ENCODE measurements at regions not wholly inside any gene's neighbourhood (a gene's known extent, or its start where the extent isn't known, plus 50 kb on each side); places are given as distances from the start of the nearest gene placed in this dataset.

DNA sequence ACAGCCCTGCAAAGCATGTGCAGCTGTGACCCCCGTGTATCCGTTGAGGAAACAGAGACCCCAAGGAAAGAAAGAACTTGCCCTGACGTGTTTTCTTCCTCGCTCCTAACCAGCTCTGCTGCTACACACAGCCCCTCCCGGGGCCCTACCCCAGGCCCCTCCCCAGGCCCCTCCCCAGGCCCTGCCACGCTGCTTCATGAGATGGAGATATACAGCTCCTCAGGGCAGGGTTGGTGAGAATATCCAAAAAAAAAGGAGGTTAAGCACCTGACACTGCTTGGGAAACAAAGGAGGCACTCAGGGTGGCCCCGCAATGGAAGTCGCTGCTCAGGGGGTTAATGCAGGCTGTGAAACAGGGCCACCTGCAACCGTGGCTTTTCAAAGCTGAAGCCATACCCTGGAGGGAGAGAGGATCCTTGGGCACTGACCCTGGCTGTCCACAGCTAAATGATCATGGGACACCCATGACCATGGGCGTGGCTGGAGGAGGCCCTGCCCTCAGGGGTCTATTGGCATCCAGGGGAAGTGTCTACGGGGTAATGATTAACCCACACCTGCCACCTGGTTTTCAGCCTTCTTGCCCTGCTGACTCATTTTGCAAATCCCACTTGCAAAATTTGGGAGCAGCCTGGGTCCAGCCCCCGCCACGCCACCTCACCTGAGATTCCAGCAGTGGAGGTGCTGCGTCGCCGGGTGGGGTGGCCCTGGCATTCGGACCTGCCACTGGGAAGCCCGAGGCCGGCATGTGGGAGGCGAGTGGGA is 112.1 kb upstream of the ANO1 start:
- H3K9me3 ChIP-seq (replicated peaks) = no peaks in the 10 kb centered on the region
- H3K4me3 ChIP-seq = no peak overlapping the region
- H3K27me3 ChIP-seq = no peaks in the 10 kb centered on the region
- no peaks in the 10 kb centered on the region for H3K36me3 ChIP-seq
- H3K4me1 ChIP-seq = no peaks in the 10 kb centered on the region
- DNase-seq = no peak
- no peak overlapping the region for H3K27ac ChIP-seq

- Histone ChIP-seq H3K4me3 (no peak overlapping the region), H3K36me3 (no peaks in the 10 kb centered on the region), H3K4me1 (no peaks in the 10 kb centered on the region), H3K27me3 (no peaks in the 10 kb centered on the region), H3K9me3 (replicated peaks) (no peaks in the 10 kb centered on the region), H3K27ac (no peak overlapping the region)
- DNase-seq = no peak
These were observed 111.6 kb upstream of the ANO1 start for GRCh38 chr11:69966583-69966835.

DNA sequence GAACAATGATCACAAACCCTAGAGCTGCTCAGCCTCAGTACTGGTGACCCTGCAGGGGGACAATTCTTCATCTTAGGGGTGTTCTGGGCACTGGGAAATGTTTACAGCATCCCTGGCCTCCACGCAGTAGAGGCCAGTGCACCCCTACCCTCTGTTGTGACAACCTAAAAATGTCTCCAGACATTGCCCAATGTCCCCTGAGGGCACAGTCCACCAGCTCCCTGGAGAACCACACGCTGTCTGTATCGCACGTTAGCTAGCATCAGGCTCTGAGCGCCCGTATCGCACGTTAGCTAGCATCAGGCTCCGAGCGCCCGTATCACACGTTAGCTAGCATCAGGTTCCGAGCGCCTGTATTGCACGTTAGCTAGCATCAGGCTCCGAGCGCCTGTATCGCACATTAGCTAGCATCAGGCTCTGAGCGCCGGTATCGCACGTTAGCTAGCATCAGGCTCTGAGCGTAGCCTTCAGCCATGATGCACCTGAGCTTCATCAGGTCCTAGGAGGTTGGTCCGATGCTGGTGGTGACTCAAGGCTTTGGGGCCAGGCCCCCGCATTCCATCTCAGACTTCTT is 111.1 kb upstream of the ANO1 start:
- H3K9me3 ChIP-seq (replicated peaks) = no peaks in the 10 kb centered on the region
- no peaks in the 10 kb centered on the region for H3K4me1 ChIP-seq
- no peaks in the 10 kb centered on the region for H3K27me3 ChIP-seq
- DNase-seq = no peak
- no peaks in the 10 kb centered on the region for H3K36me3 ChIP-seq
- H3K27ac ChIP-seq = no peak overlapping the region
- H3K4me3 ChIP-seq = no peak overlapping the region

DNA sequence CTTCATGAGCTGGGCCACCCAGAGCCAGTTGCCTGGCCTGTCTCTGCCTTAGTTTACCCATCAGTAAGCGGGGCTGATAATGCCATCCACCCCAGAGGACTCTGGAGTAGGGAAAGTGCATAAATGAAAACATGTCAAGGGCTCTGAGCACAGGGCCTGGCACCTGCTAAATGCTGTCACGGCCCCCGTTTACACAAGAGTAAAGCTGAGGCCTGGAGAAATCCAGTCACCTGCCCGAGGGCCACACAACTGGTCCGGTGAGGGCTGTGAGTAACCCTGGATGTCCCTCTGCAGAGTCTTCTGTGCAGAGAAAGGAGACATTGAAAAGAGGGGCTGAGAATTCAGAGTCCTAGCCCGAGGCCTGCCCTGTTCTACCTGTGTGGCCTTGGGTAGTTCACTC is 110.6 kb upstream of the ANO1 start:
- H3K9me3 ChIP-seq (replicated peaks) = no peaks in the 10 kb centered on the region
- no peaks in the 10 kb centered on the region for H3K27me3 ChIP-seq
- H3K36me3 ChIP-seq = no peaks in the 10 kb centered on the region
- no peak overlapping the region for H3K27ac ChIP-seq
- H3K4me3 ChIP-seq = no peak overlapping the region
- H3K4me1 ChIP-seq = no peaks in the 10 kb centered on the region
- DNase-seq = no peak

- Histone ChIP-seq H3K9me3 (replicated peaks) (no peaks in the 10 kb centered on the region), H3K4me3 (no peak overlapping the region), H3K4me1 (no peaks in the 10 kb centered on the region), H3K36me3 (no peaks in the 10 kb centered on the region), H3K27me3 (no peaks in the 10 kb centered on the region), H3K27ac (no peak overlapping the region)
- DNase-seq = no peak
These were observed 109.4 kb upstream of the ANO1 start for GRCh38 chr11:69968396-69969347.

DNA sequence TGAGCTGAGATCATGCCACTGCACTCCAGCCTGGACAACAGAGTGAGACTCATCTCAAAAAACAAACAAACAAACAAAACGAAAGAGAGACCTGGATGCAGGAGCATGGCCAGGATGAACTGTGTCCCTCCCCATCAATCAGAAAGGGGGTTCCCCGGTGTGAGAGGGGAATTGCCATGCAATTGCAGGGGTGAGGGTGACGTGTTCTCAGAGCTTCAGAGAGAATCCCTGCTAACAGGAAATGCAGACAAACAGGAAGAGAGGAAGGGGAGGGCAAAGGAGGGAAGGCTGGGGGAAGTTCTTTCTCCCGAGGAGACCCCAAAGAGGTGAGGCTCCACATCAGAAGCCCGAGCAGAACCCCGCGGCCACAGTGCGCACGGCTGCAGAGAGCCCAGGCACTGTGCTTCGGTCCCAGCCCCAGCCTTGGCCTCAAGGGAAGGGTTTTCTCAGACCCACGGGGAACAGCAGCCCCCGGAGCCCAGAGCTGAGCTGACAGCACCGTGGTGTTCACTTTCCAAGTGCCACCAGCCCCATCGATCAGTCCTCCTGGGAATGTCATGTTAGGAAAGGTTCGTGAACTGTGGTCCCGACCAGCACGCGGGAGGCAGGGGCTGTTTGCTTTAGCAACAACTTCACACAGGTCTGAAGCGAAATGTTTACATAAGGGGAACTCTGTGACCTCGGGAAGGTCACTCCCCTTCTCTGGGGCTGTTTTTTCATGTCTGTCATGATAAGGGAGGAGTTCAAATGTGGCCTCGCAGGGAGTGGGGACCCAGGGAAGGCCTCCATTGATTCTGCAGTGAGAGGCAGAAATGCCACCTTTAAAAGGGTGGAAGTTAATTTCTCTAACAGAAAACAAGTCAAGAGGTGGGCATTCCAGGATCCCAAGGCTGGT is 108.0 kb upstream of the ANO1 start:
- no peak for DNase-seq
- H3K27me3 ChIP-seq = no peaks in the 10 kb centered on the region
- H3K36me3 ChIP-seq = no peaks in the 10 kb centered on the region
- no peak overlapping the region for H3K4me3 ChIP-seq
- no peaks in the 10 kb centered on the region for H3K9me3 ChIP-seq (replicated peaks)
- H3K4me1 ChIP-seq = no peaks in the 10 kb centered on the region
- H3K27ac ChIP-seq = no peak overlapping the region

DNA sequence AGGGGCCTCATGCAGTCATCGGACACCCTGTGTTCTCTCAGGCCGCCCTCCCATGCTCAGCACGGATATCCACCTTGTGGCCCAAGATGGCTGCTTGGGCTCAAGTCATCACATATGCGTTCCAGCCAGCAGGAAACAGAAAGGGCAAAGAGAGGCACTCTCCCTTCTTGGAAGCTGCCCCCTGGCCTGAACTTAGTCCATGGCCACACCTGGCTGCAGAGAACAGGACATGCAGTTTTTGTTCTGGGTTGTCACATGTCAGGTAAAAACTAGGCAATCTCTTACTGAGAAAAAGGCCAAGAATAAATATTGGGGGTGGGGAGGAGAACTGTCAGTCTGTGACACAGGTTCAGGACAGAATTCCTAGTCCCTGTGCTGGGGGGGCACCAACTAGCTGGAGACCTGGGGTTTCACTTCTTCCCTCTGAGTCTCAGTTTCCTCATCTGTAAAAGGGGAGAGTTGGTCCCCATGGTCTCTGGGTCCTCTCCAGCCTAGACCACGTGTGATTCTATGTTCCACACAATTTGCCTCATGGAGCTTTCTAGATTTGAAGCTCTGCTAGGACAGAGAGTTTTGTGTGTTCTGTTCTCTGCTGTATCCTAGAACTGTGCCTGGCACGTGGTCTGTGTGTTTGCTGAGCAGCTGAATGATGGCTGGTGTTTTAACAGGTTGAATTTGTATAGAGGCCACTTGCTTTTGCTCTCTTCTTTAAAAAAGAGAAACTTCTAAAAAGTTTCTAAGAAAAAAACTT is 107.2 kb upstream of the ANO1 start:
- H3K36me3 ChIP-seq = no peaks in the 10 kb centered on the region
- H3K27me3 ChIP-seq = no peaks in the 10 kb centered on the region
- DNase-seq = no peak
- H3K9me3 ChIP-seq (replicated peaks) = no peaks in the 10 kb centered on the region
- no peak overlapping the region for H3K4me3 ChIP-seq
- H3K27ac ChIP-seq = no peak overlapping the region
- no peaks in the 10 kb centered on the region for H3K4me1 ChIP-seq

DNA sequence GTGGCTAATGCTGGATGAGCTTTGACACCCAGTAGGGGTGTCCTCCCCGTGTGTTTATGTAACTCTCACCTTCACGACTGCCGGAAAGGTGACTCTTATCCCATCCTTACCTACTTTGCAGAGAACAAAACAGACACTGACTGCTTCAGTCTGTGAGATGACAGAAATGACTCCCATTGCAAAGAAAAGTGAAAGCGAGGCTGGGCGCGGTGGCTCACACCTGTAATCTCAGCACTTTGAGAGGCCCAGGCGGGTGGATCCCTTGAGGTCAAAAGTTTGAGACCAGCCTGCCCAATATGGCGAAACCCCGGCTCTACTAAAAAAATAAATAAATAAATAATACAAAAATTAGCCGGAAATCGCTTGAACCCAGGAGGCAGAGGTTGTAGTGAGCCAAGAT is 106.4 kb upstream of the ANO1 start:
- H3K36me3 ChIP-seq = no peaks in the 10 kb centered on the region
- H3K9me3 ChIP-seq (replicated peaks) = no peaks in the 10 kb centered on the region
- no peak overlapping the region for H3K4me3 ChIP-seq
- H3K27ac ChIP-seq = no peak overlapping the region
- no peaks in the 10 kb centered on the region for H3K4me1 ChIP-seq
- H3K27me3 ChIP-seq = no peaks in the 10 kb centered on the region
- no peak for DNase-seq

- H3K36me3 ChIP-seq = no peaks in the 10 kb centered on the region
- no peak overlapping the region for H3K27ac ChIP-seq
- no peaks in the 10 kb centered on the region for H3K27me3 ChIP-seq
- no peaks in the 10 kb centered on the region for H3K9me3 ChIP-seq (replicated peaks)
- H3K4me3 ChIP-seq = no peak overlapping the region
- no peaks in the 10 kb centered on the region for H3K4me1 ChIP-seq
- no peak for DNase-seq
These were observed 105.7 kb upstream of the ANO1 start for GRCh38 chr11:69972351-69972802.

- H3K27ac ChIP-seq = no peak overlapping the region
- H3K4me3 ChIP-seq = no peak overlapping the region
- H3K4me1 ChIP-seq = no peaks in the 10 kb centered on the region
- no peaks in the 10 kb centered on the region for H3K9me3 ChIP-seq (replicated peaks)
- DNase-seq = no peak
- no peaks in the 10 kb centered on the region for H3K36me3 ChIP-seq
- no peaks in the 10 kb centered on the region; the same call in 1 of the 2 replicates for H3K27me3 ChIP-seq
These were observed 103.6 kb upstream of the ANO1 start for GRCh38 chr11:69974528-69974927.

- DNase-seq = no peak
- no peak overlapping the region for H3K27ac ChIP-seq
- H3K36me3 ChIP-seq = no peaks in the 10 kb centered on the region
- H3K4me3 ChIP-seq = no peak overlapping the region
- H3K9me3 ChIP-seq (replicated peaks) = no peaks in the 10 kb centered on the region
- no peaks in the 10 kb centered on the region; the same call in 1 of the 2 replicates for H3K27me3 ChIP-seq
- no peaks in the 10 kb centered on the region for H3K4me1 ChIP-seq
These were observed 102.3 kb upstream of the ANO1 start for GRCh38 chr11:69975822-69976221.

GRCh38 chr11:69976794-69977193 is 101.3 kb upstream of the ANO1 start:
- no peak for DNase-seq

GRCh38 chr11:69977951-69978350 is 100.2 kb upstream of the ANO1 start:
- DNase-seq = no peak
- Histone ChIP-seq H3K4me3 (no peak overlapping the region), H3K27me3 (no peaks in the 10 kb centered on the region; the same call in 1 of the 2 replicates), H3K9me3 (replicated peaks) (no peaks in the 10 kb centered on the region), H3K36me3 (no peaks in the 10 kb centered on the region), H3K4me1 (no peaks in the 10 kb centered on the region), H3K27ac (no peak overlapping the region)

More at GRCh38 chr11:69976794-69977193, 101.3 kb upstream of the ANO1 start:
- Histone ChIP-seq H3K27ac (no peak overlapping the region), H3K4me3 (no peak overlapping the region), H3K4me1 (no peaks in the 10 kb centered on the region), H3K36me3 (no peaks in the 10 kb centered on the region), H3K27me3 (no peaks in the 10 kb centered on the region; the same call in 1 of the 2 replicates), H3K9me3 (replicated peaks) (no peaks in the 10 kb centered on the region)

Data from SJCRH30 (cell line).